GM19397 (cell line): ENCODE measurements at regions not wholly inside any gene's neighbourhood (a gene's known extent, or its start where the extent isn't known, plus 50 kb on each side); places are given as distances from the start of the nearest gene placed in this dataset.

Source experiments
- ATAC-seq: cut with Tn5 transposase; IDR thresholded peaks from one replicate; pipeline ENCODE4 v1.9.1; 2021; ENCODE audit warnings: mild to moderate bottlenecking, moderate library complexity; ENCODE audit not compliant: unreplicated experiment

DNA sequence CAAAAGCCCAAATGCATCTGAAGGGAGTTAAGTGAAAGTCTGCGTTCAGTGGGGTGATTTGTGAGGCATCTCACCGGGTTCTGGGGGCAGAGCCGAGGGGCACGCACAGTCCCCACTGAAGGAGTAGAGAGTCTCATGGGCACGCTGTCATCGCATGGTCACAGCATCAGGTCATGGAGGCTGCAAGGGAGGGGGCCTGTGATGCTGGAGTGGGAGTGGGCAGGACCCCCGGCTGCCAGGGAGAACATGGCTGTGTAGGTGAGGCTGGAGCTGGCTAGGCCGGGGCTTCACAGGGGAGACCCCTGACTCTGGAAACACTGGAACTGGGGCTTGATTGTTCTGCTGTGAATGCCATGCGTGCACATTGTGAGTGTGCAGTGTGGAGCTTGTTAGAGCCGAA, 360.5 kb downstream of the IRX2 start:
- no peak for ATAC-seq

DNA sequence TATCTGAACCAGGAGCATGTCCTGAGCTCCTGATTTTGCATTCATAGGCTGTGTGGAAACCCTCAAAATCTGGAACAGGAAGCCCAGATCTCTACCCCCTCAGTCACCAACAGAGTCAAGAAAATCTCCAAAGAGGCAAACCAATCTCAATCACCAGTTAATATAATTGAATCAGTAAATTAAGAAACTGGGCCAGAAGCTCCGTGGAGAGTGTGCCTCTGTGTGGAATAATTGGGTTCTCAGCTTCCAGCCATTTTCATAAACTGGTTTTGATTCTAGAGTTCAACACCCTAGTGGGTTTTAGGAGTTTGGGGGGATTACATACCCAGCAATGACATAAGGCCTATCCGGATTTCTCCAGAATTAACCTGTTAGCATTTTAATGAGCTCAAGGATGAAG, 362.9 kb downstream of the IRX2 start:
- no peak for ATAC-seq

DNA sequence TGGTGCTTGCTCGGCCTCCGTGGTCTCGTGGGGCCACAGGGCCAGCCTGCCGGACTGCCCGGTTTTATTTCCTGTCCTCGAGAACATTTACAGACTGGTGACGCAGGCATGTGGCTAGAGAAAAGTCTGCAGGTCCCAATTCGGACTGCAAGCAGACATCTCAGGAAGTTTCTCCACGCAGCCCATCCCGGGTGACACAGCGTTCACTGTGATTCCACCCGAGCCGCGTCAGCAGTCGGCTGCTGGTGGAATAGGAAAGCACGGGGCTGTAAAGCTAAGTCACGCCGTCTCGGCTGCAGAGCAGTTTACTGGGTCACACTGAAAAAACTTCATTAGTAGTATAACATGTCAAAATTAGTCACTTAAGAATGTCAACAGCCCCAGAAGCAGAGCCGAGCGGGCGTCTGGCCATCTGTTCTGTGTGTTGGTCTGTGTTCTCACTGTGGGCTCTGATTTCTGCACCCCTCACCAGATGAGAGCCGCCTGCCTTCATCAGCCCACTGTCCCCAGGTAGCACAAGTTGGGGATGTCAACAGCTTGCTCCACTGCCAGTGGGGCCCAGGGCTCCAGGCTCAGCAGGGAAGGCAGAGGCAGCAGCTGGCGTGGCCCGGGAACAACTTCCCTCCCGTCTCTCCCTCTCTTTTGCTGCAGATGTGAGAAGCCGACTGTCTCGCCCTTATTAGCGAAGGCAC, 363.7 kb downstream of the IRX2 start:
- no peak for ATAC-seq

DNA sequence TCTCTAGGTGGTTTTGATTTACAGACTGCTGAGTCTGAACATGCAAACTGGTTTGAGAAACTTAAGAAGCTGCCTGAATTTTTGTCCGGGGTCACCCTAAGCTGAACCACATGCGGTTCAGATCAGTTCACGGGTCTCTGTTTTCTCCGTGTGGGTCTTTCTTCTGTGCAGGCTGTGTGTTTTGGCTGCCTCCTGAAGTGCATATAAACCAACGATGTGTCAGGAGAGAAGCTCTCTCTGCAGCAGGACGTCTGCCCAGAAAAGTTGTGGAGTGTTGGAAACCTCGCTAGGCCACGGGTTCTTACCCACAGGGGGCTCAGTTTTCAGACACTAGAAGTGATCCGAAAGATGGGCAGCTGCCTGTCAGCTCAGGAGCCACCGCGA, 364.2 kb downstream of the IRX2 start:
- no peak for ATAC-seq

DNA sequence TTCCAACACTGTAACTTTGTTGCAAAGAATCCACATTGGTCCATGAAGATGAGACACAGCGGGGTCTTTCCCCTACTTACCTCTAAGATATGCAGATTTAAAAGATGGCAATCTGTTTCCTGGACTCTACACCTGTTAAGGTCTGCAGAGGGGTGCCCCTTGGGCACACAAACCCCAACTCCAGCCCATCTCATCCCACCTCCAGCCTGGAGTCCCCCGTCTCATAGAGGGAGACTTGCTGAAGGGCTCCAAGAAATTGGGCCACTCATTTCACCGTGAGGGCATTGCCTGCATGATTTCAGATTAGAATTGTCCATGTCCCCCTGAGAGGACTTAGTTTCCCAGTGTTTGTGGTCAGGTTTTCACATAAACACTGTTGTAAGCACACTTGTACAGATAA, 365.7 kb downstream of the IRX2 start:
- ATAC-seq: no peak

DNA sequence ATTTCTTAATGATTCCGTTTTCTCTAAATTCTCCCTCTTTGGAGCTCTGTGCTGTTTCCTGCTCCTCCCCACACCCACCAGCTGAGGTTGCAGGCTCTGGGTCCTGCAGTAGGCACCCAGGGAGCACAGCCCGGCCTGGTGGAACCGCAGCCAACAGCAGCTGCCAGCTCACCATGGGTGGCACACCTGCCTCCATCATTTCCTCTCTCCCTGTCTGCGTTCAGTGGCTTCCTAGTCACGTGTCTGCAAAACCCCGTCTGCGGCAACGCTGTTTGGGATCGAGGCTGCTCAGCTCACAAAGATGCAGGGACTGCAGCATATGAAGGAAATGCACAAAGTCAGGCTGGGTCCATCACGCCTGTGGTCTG, 367.8 kb downstream of the IRX2 start:
- ATAC-seq: no peak

DNA sequence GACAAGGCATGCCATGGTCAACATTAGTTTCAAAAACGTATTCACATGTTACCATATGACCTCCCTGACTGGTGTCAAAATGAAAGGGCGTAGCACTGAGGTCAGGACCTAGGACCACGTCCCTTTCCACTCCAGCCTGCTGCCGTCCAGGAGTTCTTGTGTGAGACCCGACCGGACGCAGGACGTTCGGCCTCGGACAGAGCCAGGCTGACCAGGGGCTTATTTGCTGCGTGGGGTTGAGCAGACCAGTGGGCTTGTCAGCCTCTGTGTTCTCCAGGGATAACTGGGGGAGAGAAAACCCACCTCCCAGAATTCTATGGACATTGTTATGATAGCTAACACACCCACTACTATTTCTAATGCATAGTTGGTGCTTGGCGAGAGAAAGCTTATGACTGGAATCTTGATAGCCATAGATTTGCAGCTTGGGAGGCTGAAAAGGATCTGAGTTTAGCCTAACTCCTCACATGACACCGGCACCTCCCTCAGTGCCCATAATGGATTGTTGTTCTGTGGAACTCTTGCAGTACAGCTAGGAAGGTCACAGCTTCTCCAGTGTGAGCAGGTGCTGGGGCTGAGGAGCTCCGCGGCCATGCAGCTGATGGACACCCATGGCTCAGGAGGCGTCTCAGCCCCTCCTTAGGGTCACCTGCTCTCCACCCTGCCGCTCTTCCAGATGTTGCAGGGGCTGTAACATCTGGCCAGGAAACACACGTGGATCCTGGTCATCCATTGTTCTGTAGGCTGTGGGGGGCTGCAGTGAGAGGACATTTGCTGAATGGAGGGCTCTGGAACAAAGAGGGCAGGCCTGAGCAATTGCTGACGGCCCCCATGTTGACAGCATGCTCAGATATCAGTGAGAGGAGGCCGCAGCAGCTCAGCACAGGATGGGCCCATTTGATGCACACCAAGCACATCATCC, 368.4 kb downstream of the IRX2 start:
- ATAC-seq: no peak

DNA sequence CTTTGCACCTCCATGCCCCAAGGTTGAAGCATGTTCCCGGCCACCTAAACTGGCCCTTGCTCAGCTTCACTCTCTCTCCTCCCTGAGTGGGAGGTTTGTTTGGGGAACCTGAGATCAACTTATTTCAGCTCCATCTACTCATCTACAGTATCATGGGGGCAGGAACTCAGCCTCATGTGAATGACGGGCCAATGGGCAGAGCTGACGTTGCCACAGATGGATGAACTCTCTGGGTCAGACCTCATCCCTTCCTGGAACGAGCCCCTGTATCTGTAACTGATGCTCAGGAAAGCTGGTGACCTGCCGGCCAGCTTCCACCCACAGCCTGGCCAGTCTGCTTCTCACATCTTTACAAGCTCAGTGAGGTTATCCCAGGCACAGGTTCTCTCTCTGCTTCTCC, 369.6 kb downstream of the IRX2 start:
- ATAC-seq: no peak

DNA sequence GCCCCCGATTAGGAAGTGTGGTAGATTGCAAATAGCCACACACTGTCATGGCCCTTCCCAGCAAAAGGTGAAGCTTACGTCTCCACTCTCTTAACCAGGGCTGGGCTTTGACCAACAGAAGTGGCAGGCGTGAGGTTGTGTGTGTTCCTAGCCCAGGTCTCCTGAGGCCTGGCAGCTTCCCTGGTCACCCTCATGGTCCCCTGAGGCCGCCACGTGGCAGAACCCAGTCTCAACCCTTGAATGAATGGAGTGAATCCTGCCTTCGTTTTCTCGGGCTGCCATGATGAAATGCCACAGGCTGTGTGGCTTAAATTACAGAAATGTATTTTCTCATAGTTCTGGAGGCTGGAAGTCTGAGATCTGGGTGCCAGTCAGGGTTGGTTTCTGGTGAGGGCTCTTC, 370.4 kb downstream of the IRX2 start:
- no peak for ATAC-seq

DNA sequence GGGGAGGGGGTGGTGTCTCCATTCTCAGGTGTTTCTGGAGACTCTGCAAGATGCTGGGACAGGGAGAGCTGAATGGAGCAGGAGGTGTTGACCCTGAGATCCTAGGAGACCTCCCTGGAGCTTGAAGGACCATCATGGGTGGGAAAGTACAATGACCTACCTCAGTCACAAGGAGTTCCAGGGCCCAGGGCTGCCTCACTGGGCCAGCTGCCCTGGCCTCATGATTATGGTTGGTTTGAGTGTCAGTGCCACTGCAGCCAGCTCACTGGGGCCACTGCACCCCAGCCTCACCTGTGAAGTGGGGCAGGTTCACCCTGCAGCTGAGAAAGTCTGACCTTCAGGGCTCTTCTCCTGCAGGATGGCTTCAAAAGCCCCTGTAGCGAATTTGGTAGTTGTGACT, 372.5 kb downstream of the IRX2 start:
- no peak for ATAC-seq

DNA sequence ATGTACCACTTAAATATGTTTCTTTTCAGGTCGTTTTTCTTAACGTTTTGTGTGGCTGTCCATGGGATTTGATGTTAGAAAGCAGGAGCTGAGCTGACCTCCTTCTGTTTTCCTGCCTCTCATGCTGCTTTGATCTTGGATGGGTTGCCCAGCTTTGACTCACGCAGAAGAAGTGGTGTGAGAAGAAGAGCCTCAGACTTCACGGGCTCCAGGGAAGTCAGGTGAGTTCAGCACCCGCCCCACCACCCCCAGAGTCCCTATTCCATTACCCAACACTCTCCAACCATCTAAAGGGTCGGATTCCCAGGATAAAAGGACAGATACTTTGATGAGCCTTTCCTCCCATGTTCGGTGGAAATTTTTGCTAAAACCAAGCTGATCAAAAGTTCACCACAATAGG, 373.4 kb downstream of the IRX2 start:
- no peak for ATAC-seq

DNA sequence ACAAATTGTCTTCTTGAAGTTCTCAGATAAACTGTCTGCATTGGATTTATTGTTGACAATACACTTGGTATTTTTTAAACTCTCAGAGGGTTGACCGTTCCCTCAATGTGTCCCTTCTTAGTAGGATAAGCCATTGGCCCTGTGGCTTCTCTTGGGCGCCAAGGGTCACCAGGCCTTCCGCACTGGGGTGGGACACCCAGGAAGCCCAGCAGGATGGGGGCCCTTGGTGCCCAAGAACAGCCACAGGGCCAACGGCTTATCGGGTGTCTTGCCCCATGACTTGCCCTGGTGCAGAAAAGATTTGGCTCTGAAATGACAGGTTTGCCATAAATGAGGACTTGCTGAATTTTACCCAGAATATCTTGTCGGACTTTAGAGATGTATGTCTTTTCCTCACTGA, 375.0 kb downstream of the IRX2 start:
- no peak for ATAC-seq

DNA sequence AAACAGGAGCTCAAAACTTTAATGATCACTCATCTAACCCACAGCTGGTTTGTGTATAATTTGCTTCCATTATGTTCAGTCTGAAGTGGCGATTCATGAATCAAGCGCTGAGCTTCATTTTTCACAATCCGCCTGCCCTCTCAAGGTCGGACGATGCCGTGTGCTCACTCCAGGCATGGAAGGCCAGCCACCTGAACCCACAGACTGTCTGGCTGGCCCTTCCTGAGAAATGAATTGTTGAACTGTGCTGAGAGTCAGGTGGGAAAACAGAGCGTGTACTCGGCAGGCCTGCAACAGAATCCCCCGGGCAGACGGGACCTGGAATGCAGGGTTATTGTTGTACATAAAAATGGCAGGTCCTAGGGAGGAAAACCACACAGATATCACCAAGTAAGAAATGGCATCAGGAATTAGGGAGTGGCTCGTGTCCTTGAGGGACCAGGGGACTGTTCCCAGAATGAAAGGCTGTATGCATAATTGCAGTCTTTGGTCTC, 375.7 kb downstream of the IRX2 start:
- no peak for ATAC-seq

DNA sequence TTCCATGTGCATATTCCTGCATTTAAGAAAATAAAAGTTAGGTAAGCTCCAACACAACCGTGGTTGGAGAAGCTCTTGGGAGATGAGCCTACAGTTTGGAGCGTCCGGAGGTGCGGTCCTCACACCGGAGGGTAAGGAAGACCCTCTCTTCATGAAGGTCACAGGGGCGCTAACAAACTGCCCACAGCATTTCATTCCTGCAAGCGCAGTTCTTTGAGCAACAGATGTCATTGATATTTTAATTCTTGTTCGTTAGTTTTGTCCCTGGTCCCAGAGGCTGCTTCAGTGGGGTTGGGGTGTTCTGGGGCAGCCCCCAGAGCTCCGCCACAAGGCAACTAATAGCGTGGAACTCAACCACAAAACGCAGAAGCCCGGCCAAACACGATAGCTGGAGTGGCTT, 376.2 kb downstream of the IRX2 start:
- no peak for ATAC-seq

DNA sequence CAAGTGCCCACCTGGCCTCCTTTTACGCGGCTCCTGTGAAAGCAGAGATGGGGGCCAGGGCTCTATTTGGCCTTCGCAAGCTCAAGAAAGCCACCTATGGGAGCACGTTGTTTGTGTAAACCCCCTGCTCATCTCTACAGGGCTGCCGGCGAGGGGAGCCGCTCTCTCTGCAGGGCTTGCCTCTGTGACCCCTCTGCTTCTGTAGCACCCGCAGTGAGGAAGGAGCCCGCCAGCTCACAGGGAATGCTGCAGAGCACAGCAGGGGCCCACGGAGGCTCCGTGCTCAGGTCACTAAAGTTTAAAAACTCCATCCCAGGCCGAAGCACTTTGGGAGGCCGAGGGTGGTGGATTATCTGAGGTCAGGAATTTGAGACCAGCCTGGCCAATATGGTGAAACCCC, 376.8 kb downstream of the IRX2 start:
- no peak for ATAC-seq

DNA sequence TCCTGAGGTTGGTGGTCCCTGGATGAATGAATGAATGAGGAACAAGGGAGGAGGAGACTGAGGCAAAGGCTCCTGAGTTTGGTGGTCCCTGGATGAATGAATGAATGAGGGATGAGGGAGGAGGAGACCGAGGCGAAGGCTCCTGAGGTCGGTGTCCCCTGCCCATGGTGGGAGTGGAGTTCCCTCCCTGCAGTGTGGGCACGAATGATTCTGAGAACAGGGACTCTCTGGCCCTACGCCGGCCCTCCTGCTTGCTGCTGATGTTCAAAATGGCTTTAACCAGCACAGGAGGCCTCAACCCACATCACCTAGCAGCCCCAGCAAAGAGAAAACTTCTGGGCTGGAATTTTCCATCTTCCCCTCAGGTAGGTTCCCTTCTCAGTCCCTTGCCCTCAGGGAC, 377.8 kb downstream of the IRX2 start:
- no peak for ATAC-seq

DNA sequence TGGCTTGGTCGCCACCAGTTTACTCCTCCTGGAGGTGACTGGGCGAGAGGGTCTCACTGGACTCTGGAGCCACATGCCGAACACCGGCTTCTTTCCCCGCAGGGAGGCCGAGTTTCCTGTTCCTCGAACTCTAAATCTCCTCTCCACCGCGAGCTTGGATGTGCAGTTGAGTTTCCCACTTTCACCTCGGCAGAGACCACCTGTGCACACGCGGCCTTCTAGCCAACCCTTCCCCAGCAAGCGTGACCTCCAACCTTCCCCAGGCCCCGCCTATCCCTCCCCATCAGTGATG, 380.1 kb downstream of the IRX2 start:
- ATAC-seq: no peak

DNA sequence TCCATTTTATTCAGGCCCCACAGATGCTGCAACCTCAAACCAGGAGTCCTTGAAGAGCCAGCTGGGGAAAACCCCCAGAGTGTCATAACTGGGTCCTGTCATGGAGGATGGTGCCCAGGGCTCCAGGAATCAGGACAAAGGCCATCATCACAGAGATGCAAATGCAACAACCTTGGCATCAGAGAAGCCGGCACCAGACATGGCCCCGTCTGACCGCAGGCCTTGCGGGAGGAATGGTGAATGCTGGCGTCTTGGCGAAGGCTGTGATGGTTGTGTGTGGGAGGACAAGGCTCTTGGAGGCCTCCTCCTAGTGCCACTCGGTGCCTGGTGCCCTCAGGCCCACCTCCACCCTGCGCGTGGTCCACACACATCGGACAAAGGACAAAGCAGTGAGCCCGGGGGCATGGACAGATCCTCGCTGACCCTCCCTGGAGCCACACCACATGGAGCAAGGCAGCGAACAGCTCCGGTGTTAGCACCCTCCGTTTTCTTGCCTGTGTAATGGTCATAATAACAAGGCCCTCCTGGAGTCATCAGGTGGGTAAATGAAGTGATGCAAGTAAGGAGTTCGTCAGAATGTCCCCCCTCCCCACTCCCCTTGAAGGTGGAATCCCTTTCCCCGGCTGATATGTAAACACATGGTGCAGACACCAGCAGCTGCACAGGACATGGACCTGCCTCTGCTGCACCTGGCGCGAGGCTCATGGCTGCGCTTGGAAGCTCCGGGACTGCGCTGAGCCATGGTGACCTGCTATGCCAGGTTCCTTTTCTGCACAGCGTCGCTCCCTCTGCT, 380.7 kb downstream of the IRX2 start:
- ATAC-seq: no peak

DNA sequence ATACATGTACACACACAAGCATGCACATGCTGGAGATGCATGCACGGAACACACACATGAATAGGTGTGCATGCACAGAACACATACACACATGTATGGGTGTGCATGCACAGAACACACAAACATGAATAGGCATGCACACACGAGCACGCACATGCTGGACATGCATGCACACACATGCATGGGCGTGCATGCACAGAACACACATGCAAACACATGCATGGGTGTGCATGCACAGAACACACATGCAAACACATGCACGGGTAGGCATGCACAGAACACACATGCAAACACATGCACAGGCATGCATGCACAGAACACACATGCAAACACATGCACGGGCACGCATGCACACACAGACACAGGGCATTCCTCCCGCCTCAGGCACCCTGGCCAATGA, 382.3 kb downstream of the IRX2 start:
- ATAC-seq: no peak

DNA sequence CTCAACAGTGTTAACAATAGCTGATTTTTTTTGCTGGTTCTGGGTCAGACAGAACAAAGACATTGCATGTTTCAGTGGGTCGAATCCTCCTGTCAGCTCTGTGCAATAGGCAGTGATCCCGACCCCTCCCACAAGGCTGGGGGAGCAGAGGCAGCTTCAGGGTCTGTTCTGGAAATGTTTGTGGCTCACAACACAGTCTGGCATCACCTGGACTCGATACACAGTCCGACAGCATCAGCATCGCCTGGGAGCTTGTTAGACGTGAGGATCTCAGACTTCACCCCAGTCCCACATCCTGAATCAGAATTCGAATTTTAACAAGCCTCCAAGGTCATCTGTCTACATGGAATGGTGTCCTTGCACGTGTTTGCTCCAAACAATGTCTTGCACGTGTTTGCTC, 384.7 kb downstream of the IRX2 start:
- no peak for ATAC-seq

DNA sequence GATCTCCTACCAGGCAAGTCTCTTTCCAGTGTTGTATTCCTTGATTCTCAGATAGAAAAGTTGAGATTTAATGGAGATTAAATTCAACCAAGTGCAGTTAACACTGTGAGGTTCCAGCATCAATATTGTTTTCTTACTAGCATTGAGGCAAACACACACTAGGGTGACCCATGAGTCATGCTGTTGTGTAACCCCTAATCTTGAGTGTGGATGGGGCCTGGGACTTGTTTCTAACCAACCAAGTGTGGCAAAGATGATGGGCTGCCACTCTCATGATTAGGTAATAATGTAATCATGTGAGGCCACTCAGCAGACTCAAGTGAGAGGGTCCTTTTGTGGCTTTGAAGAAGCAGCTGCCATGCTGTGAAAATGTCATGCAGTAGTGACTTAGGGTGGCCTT, 394.2 kb downstream of the IRX2 start:
- no peak for ATAC-seq

DNA sequence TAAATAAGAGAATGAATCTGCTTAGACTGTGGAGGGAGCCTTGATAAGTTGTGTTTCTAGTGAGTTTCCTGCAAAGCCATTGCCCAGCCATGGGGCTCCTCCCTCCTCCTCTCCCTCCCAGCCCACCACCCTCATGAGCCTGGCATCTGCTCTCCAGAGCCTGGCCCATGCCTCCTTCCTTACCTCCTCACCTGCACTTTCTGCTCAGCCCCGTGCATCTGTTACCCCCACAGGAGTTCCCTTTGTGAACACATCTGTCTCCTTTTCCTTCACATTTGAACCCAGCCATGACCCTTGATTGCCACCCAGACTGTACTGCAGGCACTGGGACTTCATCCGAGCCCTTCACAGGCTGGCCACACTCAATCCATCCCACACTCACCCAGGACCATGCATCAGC, 395.6 kb downstream of the IRX2 start:
- no peak for ATAC-seq
